ENCODE measurements at regions not wholly inside any gene's neighbourhood (a gene's known extent, or its start where the extent isn't known, plus 50 kb on each side); places are given as distances from the start of the nearest gene placed in this dataset.

GRCh38 chr21:15986277-15986676 is 256.5 kb downstream of the USP25 start:
- CTCF ChIA-PET: no interaction called here
- Mint-ChIP-seq H3K4me3 (no peak overlapping the region), H3K36me3 (ENCODE audit: low read depth) (no peaks in the 10 kb centered on the region), H3K9me3 (no peaks in the 10 kb centered on the region), H3K27ac (no peak overlapping the region), H3K27me3 (peaks cover 3% of the 10 kb centered on the region), H3K4me1 (no peaks in the 10 kb centered on the region)
- DNase-seq: no peak
- POLR2A ChIA-PET: no interaction called here

GRCh38 chr21:15992171-15992570 is 262.4 kb downstream of the USP25 start:
- H3K27me3 Mint-ChIP-seq: no peaks in the 10 kb centered on the region
- DNase-seq: no peak
- no peaks in the 10 kb centered on the region for H3K9me3 Mint-ChIP-seq
- H3K36me3 Mint-ChIP-seq (ENCODE audit: low read depth): no peaks in the 10 kb centered on the region
- ChIA-PET POLR2A (no interaction called here), CTCF (interaction anchor here (1.4 kb wide), 1 partner anchor 20 kb away, joined by 3 read pairs; no protein-coding TSS in a partner anchor)
- H3K27ac Mint-ChIP-seq: no peak overlapping the region
- H3K4me1 Mint-ChIP-seq: no peaks in the 10 kb centered on the region
- no peak overlapping the region for H3K4me3 Mint-ChIP-seq

DNA sequence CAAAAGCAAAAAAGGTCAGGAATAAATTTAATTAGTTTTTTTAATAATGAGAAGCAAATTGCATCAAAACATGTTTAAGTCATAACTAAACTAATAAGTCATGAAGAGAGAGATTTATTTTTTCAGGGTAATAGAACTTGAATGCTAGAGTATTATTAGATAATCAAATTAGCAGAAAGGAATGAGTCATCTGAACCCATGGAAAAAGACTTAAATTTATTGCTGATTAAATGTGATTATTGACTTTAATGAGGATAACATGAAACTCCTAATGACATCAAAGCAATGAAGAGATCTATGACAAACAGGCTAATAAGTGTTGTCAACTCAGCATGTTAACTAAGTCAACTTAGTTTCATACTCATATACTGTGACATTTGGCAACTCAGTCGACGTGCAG is 264.2 kb downstream of the USP25 start:
- CTCF ChIA-PET: no interaction called here
- H3K36me3 Mint-ChIP-seq (ENCODE audit: low read depth): no peaks in the 10 kb centered on the region
- H3K9me3 Mint-ChIP-seq: no peaks in the 10 kb centered on the region
- no peak overlapping the region for H3K27ac Mint-ChIP-seq
- no peaks in the 10 kb centered on the region for H3K4me1 Mint-ChIP-seq
- H3K27me3 Mint-ChIP-seq: no peaks in the 10 kb centered on the region
- DNase-seq: no peak
- no peak overlapping the region for H3K4me3 Mint-ChIP-seq
- POLR2A ChIA-PET: no interaction called here

DNA sequence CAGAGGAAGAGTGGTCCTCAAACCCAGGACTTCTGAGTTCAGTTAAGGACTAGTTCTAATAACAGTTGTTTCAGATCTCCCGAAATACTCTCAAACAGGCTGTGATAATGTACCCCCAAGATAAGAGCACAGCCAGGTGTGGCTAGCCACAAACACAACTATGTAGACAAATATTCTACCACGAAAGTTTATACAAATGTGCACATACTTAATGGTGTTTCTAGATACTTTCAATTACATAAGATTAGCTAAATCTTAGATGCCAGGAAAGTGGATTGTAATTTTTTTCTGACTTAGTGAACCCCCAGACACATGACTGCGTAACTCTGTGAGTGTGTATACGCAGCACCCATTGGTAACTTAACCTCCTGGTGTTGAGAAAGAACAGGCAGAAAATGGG is 270.0 kb downstream of the USP25 start:
- H3K9me3 Mint-ChIP-seq: no peaks in the 10 kb centered on the region
- DNase-seq: no peak
- CTCF ChIA-PET: no interaction called here
- no peaks in the 10 kb centered on the region for H3K36me3 Mint-ChIP-seq (ENCODE audit: low read depth)
- no peaks in the 10 kb centered on the region for H3K4me1 Mint-ChIP-seq
- H3K4me3 Mint-ChIP-seq: no peak overlapping the region
- no peak overlapping the region for H3K27ac Mint-ChIP-seq
- no peaks in the 10 kb centered on the region for H3K27me3 Mint-ChIP-seq
- POLR2A ChIA-PET: no interaction called here

DNA sequence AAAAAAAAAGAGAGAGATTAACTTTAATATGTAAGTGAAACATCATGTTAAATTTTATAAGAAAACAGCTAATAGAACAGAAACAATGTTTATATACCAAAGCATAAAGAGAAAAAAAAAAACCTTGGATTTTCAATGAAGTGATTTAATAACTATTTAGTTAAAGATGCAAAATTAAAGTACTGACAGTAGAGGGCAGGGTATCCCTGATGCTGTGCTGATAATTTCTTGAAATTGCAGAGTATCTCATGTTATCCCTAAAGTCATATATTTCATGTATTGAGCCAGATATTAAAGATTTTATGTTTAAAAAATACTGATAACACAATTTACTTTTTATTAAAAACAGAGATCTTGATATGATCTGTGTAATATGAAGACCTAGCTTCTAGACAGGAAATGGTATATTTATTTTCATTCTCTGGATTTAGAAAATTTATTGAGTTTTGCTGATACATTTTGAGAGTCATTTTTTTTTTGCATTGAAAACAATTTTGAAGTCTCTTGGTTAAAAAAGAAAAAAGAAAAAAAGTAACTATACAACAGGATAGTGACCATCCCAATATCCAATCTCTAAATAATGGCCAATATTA is 273.2 kb downstream of the USP25 start:
- Mint-ChIP-seq H3K4me3 (no peak overlapping the region), H3K4me1 (no peaks in the 10 kb centered on the region), H3K27ac (no peak overlapping the region), H3K9me3 (no peaks in the 10 kb centered on the region), H3K27me3 (no peaks in the 10 kb centered on the region), H3K36me3 (ENCODE audit: low read depth) (no peaks in the 10 kb centered on the region)
- ChIA-PET POLR2A (no interaction called here), CTCF (interaction anchor here (0.7 kb wide), 2 partner anchors 38 to 252 kb away, joined by 3 to 6 read pairs; no protein-coding TSS in a partner anchor)
- no peak for DNase-seq

GRCh38 chr21:16004086-16004485 is 274.3 kb downstream of the USP25 start:
- Mint-ChIP-seq H3K4me1 (no peaks in the 10 kb centered on the region), H3K27me3 (no peaks in the 10 kb centered on the region)
- POLR2A ChIA-PET: interaction anchor here (0.5 kb wide), 1 partner anchor 560 kb away, joined by 3 read pairs; no protein-coding TSS in a partner anchor

DNA sequence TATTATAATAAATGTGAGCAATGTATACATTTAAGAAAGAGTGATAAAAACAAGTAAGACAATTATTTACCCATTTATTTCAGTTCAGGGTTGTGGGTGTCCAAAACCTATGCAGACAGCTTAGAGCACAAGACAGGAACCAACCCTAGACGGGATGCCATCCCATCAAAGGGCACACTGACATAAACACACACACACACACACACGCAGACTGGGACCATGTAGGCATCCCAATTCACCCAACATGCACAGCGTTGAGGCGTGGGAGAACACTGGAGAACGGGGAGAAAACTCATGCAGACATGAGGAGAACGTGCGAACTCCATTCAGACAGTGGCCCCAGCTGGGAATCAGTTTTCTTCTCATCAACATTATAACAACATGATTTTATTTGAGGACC is 274.7 kb downstream of the USP25 start:
- Mint-ChIP-seq H3K27ac (no peak overlapping the region), H3K9me3 (no peaks in the 10 kb centered on the region), H3K27me3 (no peaks in the 10 kb centered on the region), H3K4me1 (no peaks in the 10 kb centered on the region), H3K4me3 (no peak overlapping the region), H3K36me3 (ENCODE audit: low read depth) (no peaks in the 10 kb centered on the region)
- no peak for DNase-seq
- POLR2A ChIA-PET: interaction anchor here (0.5 kb wide), 1 partner anchor 560 kb away, joined by 3 read pairs; no protein-coding TSS in a partner anchor
- CTCF ChIA-PET: no interaction called here

More at GRCh38 chr21:16004086-16004485, 274.3 kb downstream of the USP25 start:
- Mint-ChIP-seq H3K4me3 (no peak overlapping the region), H3K27ac (no peak overlapping the region), H3K36me3 (ENCODE audit: low read depth) (no peaks in the 10 kb centered on the region), H3K9me3 (no peaks in the 10 kb centered on the region)
- DNase-seq: no peak
- CTCF ChIA-PET: no interaction called here

DNA sequence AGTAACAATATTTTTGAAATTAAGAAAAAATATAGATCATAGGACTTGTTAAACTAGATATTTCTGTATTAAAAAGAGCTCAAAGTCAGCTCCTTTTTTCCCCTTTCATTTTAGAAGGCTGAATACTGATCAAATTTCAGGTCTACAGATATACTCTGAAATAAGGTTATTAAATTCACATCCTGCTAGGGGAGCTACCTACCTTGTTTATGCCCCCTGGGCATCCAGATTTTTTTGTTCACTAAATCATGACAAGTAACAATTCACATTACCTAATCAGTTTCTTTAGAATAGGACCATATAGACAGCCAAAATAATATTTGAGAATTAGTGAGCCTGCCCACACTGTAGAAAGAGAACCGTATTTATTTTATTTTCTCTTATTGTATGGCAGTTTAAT is 276.2 kb downstream of the USP25 start:
- Mint-ChIP-seq H3K36me3 (ENCODE audit: low read depth) (no peaks in the 10 kb centered on the region), H3K27me3 (no peaks in the 10 kb centered on the region), H3K4me1 (no peaks in the 10 kb centered on the region), H3K4me3 (no peak overlapping the region), H3K9me3 (no peaks in the 10 kb centered on the region), H3K27ac (no peak overlapping the region)
- ChIA-PET POLR2A (no interaction called here), CTCF (interaction anchor here (0.8 to 1.1 kb wide), 2 partner anchors 20 to 91 kb away, joined by 3 read pairs; no protein-coding TSS in a partner anchor)
- no peak for DNase-seq

DNA sequence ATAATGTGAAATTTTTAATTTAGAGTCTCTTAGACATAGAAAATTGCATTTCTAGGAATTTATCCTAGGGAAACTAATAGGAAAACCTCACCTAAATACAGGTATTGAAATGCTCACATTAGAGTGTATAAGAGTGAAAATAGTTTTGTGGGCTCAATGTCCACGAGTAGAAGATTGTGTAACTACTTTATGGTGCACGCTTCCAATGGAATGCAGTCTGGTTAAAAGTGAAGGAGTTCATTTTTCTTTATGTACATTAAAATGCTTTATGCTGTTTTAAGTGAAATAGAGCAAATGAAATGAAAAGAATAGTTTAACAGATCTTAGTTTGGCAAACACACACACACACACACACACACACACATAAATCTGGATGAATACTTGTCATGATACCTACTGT is 278.2 kb downstream of the USP25 start:
- no peaks in the 10 kb centered on the region for H3K9me3 Mint-ChIP-seq
- H3K27ac Mint-ChIP-seq: no peak overlapping the region
- no peaks in the 10 kb centered on the region for H3K4me1 Mint-ChIP-seq
- no peak overlapping the region for H3K4me3 Mint-ChIP-seq
- H3K27me3 Mint-ChIP-seq: no peaks in the 10 kb centered on the region
- no peak for DNase-seq
- ChIA-PET POLR2A (no interaction called here), CTCF (no interaction called here)
- H3K36me3 Mint-ChIP-seq (ENCODE audit: low read depth): no peaks in the 10 kb centered on the region

- no peak for DNase-seq
- Mint-ChIP-seq H3K4me1 (no peaks in the 10 kb centered on the region), H3K27me3 (no peaks in the 10 kb centered on the region), H3K27ac (no peak overlapping the region), H3K4me3 (no peak overlapping the region), H3K36me3 (ENCODE audit: low read depth) (no peaks in the 10 kb centered on the region), H3K9me3 (no peaks in the 10 kb centered on the region)
- POLR2A ChIA-PET: no interaction called here
- CTCF ChIA-PET: interaction anchor here (0.7 to 1.9 kb wide), 2 partner anchors 20 to 72 kb away, joined by 3 to 4 read pairs; no protein-coding TSS in a partner anchor
These were observed 281.9 kb downstream of the USP25 start for GRCh38 chr21:16011719-16012118.

DNA sequence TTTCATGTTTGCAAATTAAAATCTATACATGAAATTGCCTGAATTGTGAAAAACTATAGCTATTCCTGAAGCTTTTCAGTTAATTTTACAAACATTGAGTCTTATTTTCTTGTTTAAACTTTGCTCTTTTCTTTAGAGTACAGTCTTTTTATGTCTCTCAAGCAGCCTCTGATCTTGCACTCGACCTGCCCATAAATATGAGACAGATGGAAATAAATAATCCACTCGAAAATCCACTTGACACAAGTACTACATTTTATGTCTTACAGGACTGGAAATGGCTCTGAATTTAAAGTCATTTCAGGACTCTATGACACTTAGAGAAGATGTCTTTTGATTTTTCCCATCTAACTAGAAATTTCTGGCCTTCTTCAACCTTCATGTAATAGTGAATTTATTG is 283.8 kb downstream of the USP25 start:
- Mint-ChIP-seq H3K36me3 (ENCODE audit: low read depth) (no peaks in the 10 kb centered on the region), H3K9me3 (no peaks in the 10 kb centered on the region), H3K4me1 (no peaks in the 10 kb centered on the region), H3K27ac (no peak overlapping the region), H3K27me3 (no peaks in the 10 kb centered on the region), H3K4me3 (no peak overlapping the region)
- POLR2A ChIA-PET: no interaction called here
- CTCF ChIA-PET: no interaction called here
- DNase-seq: no peak

DNA sequence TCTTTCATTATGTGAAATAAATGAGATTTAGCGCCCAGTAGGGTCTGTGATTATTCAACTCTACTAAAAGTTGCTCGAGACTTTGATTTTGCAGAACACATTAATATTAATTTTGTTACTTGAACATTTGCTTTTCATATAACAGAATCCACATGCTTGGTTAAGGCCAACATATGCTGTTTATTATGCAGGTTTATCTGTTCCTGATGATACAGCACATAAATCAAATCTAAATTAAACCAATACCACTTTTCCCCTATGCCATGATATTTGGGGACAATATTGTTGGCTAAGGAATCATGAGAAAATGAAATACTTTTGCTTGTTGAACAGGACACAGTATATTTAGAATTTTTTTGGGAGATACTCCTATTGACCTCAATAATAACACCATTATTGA is 291.1 kb downstream of the USP25 start:
- Mint-ChIP-seq H3K27me3 (peaks cover 1% of the 10 kb centered on the region), H3K4me1 (no peaks in the 10 kb centered on the region), H3K27ac (no peak overlapping the region), H3K9me3 (no peaks in the 10 kb centered on the region), H3K36me3 (ENCODE audit: low read depth) (no peaks in the 10 kb centered on the region), H3K4me3 (no peak overlapping the region)
- POLR2A ChIA-PET: no interaction called here
- no peak for DNase-seq
- CTCF ChIA-PET: no interaction called here

GRCh38 chr21:16022116-16022515 is 292.3 kb downstream of the USP25 start:
- DNase-seq: no peak
- H3K4me1 Mint-ChIP-seq: no peaks in the 10 kb centered on the region
- H3K27me3 Mint-ChIP-seq: peaks cover 1% of the 10 kb centered on the region
- no peaks in the 10 kb centered on the region for H3K9me3 Mint-ChIP-seq
- H3K4me3 Mint-ChIP-seq: no peak overlapping the region
- POLR2A ChIA-PET: no interaction called here
- no peaks in the 10 kb centered on the region for H3K36me3 Mint-ChIP-seq (ENCODE audit: low read depth)
- H3K27ac Mint-ChIP-seq: no peak overlapping the region
- CTCF ChIA-PET: no interaction called here

- Mint-ChIP-seq H3K9me3 (no peaks in the 10 kb centered on the region), H3K4me3 (no peak overlapping the region), H3K36me3 (ENCODE audit: low read depth) (no peaks in the 10 kb centered on the region), H3K27me3 (peaks cover 1% of the 10 kb centered on the region), H3K27ac (no peak overlapping the region), H3K4me1 (no peaks in the 10 kb centered on the region)
- ChIA-PET POLR2A (no interaction called here), CTCF (no interaction called here)
- no peak for DNase-seq
These were observed 293.1 kb downstream of the USP25 start for GRCh38 chr21:16022921-16023320.
